Suprapubic skin (tissue), 4 donors: ENCODE measurements at regions not wholly inside any gene's neighbourhood (a gene's known extent, or its start where the extent isn't known, plus 50 kb on each side); places are given as distances from the start of the nearest gene placed in this dataset.

Source experiments
- DNase-seq, 2 donors: peaks; one replicate each; pipeline ENCODE4 v3.0.0-alpha.2; 2019; ENCODE audit warnings: low spot score in 2 of 2
- H3K27ac ChIP-seq: fragments of 200-600 bp; sonication (generic); one replicate; pipeline ENCODE4 v1.5.1; 2019
- H3K27me3 ChIP-seq: fragments of 200-600 bp; sonication (generic); one replicate; pipeline ENCODE4 v1.5.1; 2019
- H3K36me3 ChIP-seq: fragments of 200-600 bp; sonication (generic); one replicate; pipeline ENCODE4 v1.5.1; 2019
- H3K4me1 ChIP-seq: fragments of 200-600 bp; sonication (generic); one replicate; pipeline ENCODE4 v1.5.1; 2019
- H3K4me3 ChIP-seq: fragments of 200-600 bp; sonication (generic); one replicate; pipeline ENCODE4 v1.5.1; 2019; ENCODE audit warnings: mild to moderate bottlenecking
- H3K9me3 ChIP-seq: fragments of 200-600 bp; sonication (generic); one replicate; pipeline ENCODE4 v1.5.1; 2019
- EP300 ChIP-seq: sonication (generic); formaldehyde crosslinking; IDR thresholded peaks from one replicate; pipeline ENCODE4 v1.6.1; 2017; ENCODE audit warnings: antibody characterized with exemption
- POLR2A ChIP-seq, 2 donors: fragments of 450-650 bp; IDR thresholded peaks; one replicate each; pipeline ENCODE4 v1.6.1; 2017; ENCODE audit warnings: antibody characterized with exemption in 2 of 2, mild to moderate bottlenecking in 2 of 2, moderate library complexity in 2 of 2
- POLR2AphosphoS5 ChIP-seq, 3 donors: sonication (generic); formaldehyde crosslinking; IDR thresholded peaks; one replicate each; pipeline ENCODE4 v1.6.1; 2017; ENCODE audit warnings: antibody characterized with exemption in 3 of 3
- WGBS: methylation state at CpG from one replicate; pipeline ENCODE4 v1.1.5; 2018; 5-methylcytosine and 5-hydroxymethylcytosine counted together
- TF ChIP-seq, protein P1 (sequence below), 2 donors: fragments of 200-600 bp in 1 of 2; fragments of 450-650 bp in 1 of 2; sonication (generic) in 1 of 2; IDR thresholded peaks; one replicate each; pipeline ENCODE4 v1.5.1; 2016 to 2019; ENCODE audit warnings: antibody characterized with exemption in 2 of 2, mild to moderate bottlenecking in 1 of 2, moderate library complexity in 1 of 2

GRCh38 chr13:76025392-76025791 lies 389.3 kb downstream of the LMO7 start:
- no peaks in the 10 kb centered on the region for H3K4me1 ChIP-seq
- no peak for TF ChIP-seq EP300
- TF ChIP-seq, protein P1, sequence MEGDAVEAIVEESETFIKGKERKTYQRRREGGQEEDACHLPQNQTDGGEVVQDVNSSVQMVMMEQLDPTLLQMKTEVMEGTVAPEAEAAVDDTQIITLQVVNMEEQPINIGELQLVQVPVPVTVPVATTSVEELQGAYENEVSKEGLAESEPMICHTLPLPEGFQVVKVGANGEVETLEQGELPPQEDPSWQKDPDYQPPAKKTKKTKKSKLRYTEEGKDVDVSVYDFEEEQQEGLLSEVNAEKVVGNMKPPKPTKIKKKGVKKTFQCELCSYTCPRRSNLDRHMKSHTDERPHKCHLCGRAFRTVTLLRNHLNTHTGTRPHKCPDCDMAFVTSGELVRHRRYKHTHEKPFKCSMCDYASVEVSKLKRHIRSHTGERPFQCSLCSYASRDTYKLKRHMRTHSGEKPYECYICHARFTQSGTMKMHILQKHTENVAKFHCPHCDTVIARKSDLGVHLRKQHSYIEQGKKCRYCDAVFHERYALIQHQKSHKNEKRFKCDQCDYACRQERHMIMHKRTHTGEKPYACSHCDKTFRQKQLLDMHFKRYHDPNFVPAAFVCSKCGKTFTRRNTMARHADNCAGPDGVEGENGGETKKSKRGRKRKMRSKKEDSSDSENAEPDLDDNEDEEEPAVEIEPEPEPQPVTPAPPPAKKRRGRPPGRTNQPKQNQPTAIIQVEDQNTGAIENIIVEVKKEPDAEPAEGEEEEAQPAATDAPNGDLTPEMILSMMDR (IDR thresholded peaks at IDR 0.05) = no peak
- no peaks in the 10 kb centered on the region for H3K9me3 ChIP-seq
- no peaks in the 10 kb centered on the region for H3K27me3 ChIP-seq
- H3K27ac ChIP-seq = no peak overlapping the region
- WGBS = 97% methylated on average over 6 of the region's 6 CpGs
- H3K36me3 ChIP-seq = no peaks in the 10 kb centered on the region
- no peak overlapping the region for H3K4me3 ChIP-seq
- no peak for DNase-seq

GRCh38 chr13:76024151-76024550 lies 388.0 kb downstream of the LMO7 start:
- DNase-seq = no peak
- H3K27ac ChIP-seq = no peak overlapping the region
- no peak for TF ChIP-seq EP300
- TF ChIP-seq, protein P1 (IDR thresholded peaks at IDR 0.05) = no peak
- no peak for TF ChIP-seq POLR2A (IDR thresholded peaks at IDR 0.05)
- TF ChIP-seq POLR2AphosphoS5 (IDR thresholded peaks at IDR 0.05) = no peak
- H3K27me3 ChIP-seq = no peaks in the 10 kb centered on the region
- WGBS = 63% methylated on average over 1 of the region's 1 CpG
- H3K36me3 ChIP-seq = no peaks in the 10 kb centered on the region
- H3K4me1 ChIP-seq = no peaks in the 10 kb centered on the region
- no peak overlapping the region for H3K4me3 ChIP-seq
- no peaks in the 10 kb centered on the region for H3K9me3 ChIP-seq

GRCh38 chr13:76023652-76024051 lies 387.5 kb downstream of the LMO7 start:
- TF ChIP-seq POLR2AphosphoS5 (IDR thresholded peaks at IDR 0.05) (no peak), POLR2A (IDR thresholded peaks at IDR 0.05) (no peak), EP300 (no peak)
- H3K4me3 ChIP-seq = no peak overlapping the region
- 49% methylated on average over 2 of the region's 2 CpGs for WGBS
- no peaks in the 10 kb centered on the region for H3K4me1 ChIP-seq
- DNase-seq = no peak
- no peaks in the 10 kb centered on the region for H3K9me3 ChIP-seq
- H3K27me3 ChIP-seq = no peaks in the 10 kb centered on the region
- H3K27ac ChIP-seq = no peak overlapping the region
- no peaks in the 10 kb centered on the region for H3K36me3 ChIP-seq

- no peak for DNase-seq
- Histone ChIP-seq H3K27ac (no peak overlapping the region), H3K4me1 (no peaks in the 10 kb centered on the region), H3K4me3 (no peak overlapping the region), H3K9me3 (no peaks in the 10 kb centered on the region), H3K36me3 (no peaks in the 10 kb centered on the region), H3K27me3 (no peaks in the 10 kb centered on the region)
- WGBS = 76% methylated on average over 4 of the region's 4 CpGs
- TF ChIP-seq EP300 = no peak
- no peak for TF ChIP-seq POLR2A (IDR thresholded peaks at IDR 0.05)
- TF ChIP-seq POLR2AphosphoS5 (IDR thresholded peaks at IDR 0.05) = no peak
- TF ChIP-seq, protein P1 (IDR thresholded peaks at IDR 0.05) = no peak
Measured at GRCh38 chr13:76020421-76020955, 384.4 kb downstream of the LMO7 start.

- no peaks in the 10 kb centered on the region for H3K27me3 ChIP-seq
- peaks cover under 1% of the 10 kb centered on the region for H3K4me1 ChIP-seq
- H3K9me3 ChIP-seq = no peaks in the 10 kb centered on the region
- no peak overlapping the region for H3K27ac ChIP-seq
- H3K4me3 ChIP-seq = no peak overlapping the region
- peak in 1 of 2 donors; percentile 48 for DNase-seq
- 71% methylated on average over 21 of the region's 21 CpGs for WGBS
- TF ChIP-seq EP300 (no peak), POLR2AphosphoS5 (IDR thresholded peaks at IDR 0.05) (no peak), POLR2A (IDR thresholded peaks at IDR 0.05) (no peak)
- TF ChIP-seq, protein P1 (IDR thresholded peaks at IDR 0.05) = no peak
- H3K36me3 ChIP-seq = no peaks in the 10 kb centered on the region
Measured at GRCh38 chr13:76019421-76020044, 383.4 kb downstream of the LMO7 start.
